Stomach smooth muscle (tissue), 2 donors: ENCODE measurements at regions not wholly inside any gene's neighbourhood (a gene's known extent, or its start where the extent isn't known, plus 50 kb on each side); places are given as distances from the start of the nearest gene placed in this dataset.
A peak's percentile ranks its signal among the peaks of the same experiment; 100 is the strongest.

Experiments used
- H3K27ac ChIP-seq: one replicate; pipeline ENCODE4 v1.7.0; 2013; ENCODE audit warnings: mild to moderate bottlenecking, low read length, inconsistent platforms
- H3K27me3 ChIP-seq, 2 donors: one replicate each; pipeline ENCODE4 v1.7.0; 2013; ENCODE audit warnings: low read length in 2 of 2; ENCODE audit not compliant: insufficient read depth in 2 of 2, control insufficient read depth in 1 of 2
- H3K36me3 ChIP-seq, 2 donors: one replicate each; pipeline ENCODE4 v1.7.0; 2013; ENCODE audit warnings: low read length in 2 of 2; ENCODE audit not compliant: control insufficient read depth in 2 of 2, insufficient read depth in 2 of 2
- H3K4me1 ChIP-seq: one replicate; pipeline ENCODE4 v1.7.0; 2013; ENCODE audit warnings: low read length; ENCODE audit not compliant: control insufficient read depth, insufficient read depth
- H3K4me3 ChIP-seq, 2 donors: one replicate each; pipeline ENCODE4 v1.7.0; 2013; ENCODE audit warnings: low read length in 2 of 2
- H3K9ac ChIP-seq, 2 donors: one replicate each; pipeline ENCODE4 v1.7.0; 2013; ENCODE audit warnings: low read length in 2 of 2, mild to moderate bottlenecking in 1 of 2
- H3K9me3 ChIP-seq, 2 donors: one replicate each; pipeline ENCODE4 v1.7.0; 2013; ENCODE audit warnings: low read length in 2 of 2; ENCODE audit not compliant: control insufficient read depth in 2 of 2
- donor health status: healthy.
- donor health status: Pancreatic carcinoma.

DNA sequence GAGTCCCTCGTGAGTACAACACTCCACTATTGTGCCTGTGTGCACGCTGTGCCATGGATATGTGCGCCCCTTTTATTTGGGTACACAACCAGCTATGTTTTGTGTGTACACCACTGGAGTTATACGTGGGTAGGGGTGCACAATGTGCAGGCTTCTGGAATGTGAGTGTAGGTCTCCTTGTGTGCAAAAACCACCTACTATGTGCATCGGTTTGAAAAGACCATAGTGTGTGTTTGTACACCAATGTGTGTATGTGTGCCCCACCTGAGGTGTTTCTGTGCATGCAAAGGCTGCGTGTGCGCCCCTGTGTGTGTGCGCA lies 86.4 kb upstream of the ALDH1L1 start:
- Histone ChIP-seq H3K4me3 (peak overlapping the region in 1 of 2 donors; percentile 70), H3K36me3 (no peaks in the 10 kb centered on the region), H3K27ac (peak overlapping the region; percentile 91), H3K9ac (peak overlapping the region in 1 of 2 donors; percentile 61), H3K27me3 (no peaks in the 10 kb centered on the region), H3K4me1 (peaks cover 35% of the 10 kb centered on the region), H3K9me3 (no peaks in the 10 kb centered on the region)

DNA sequence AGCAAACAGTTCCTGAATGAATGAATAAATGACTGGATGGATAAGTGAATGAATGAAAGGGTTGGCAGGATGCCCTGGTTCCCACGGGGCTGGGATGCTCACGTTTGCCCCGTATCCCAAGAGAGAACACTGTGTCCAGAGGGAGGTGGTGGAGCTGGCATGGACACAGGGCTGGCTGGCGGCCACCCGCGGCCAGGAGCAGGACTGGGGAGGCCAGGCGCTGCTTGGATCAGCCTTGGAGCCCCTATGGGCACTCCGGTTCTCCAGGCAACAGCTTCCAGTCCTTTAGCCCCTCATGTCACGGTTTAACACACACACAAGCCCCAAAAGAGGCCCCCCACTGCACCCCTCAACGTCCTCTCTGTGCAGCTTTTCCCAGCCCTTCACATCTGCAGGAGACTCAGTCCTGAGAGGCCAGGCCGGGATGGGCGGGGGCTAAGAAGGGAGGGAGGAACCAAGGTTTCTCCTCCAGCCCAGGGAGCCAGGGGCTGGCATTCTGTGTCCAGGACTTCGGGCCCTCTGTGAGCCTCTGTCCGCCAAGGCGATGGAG lies 86.0 kb upstream of the ALDH1L1 start:
- peak overlapping the region; percentile 91 for H3K27ac ChIP-seq

GRCh38 chr3:126264952-126265351 lies 84.6 kb upstream of the ALDH1L1 start:
- no peak overlapping the region for H3K27ac ChIP-seq
- no peaks in the 10 kb centered on the region for H3K36me3 ChIP-seq
- H3K4me1 ChIP-seq, result peaks cover 27% of the 10 kb centered on the region
- H3K9me3 ChIP-seq, result no peaks in the 10 kb centered on the region
- H3K9ac ChIP-seq, result no peak overlapping the region
- no peak overlapping the region for H3K4me3 ChIP-seq
- no peaks in the 10 kb centered on the region for H3K27me3 ChIP-seq

More for the DNA sequence above, 86.0 kb upstream of the ALDH1L1 start:
- Histone ChIP-seq H3K4me1 (peaks cover 35% of the 10 kb centered on the region), H3K27me3 (no peaks in the 10 kb centered on the region), H3K9ac (no peak overlapping the region), H3K4me3 (no peak overlapping the region), H3K36me3 (no peaks in the 10 kb centered on the region), H3K9me3 (no peaks in the 10 kb centered on the region)

GRCh38 chr3:126264381-126264780 lies 84.0 kb upstream of the ALDH1L1 start:
- no peaks in the 10 kb centered on the region for H3K27me3 ChIP-seq
- no peak overlapping the region for H3K4me3 ChIP-seq
- H3K36me3 ChIP-seq, result no peaks in the 10 kb centered on the region
- H3K27ac ChIP-seq, result no peak overlapping the region
- H3K9me3 ChIP-seq, result no peaks in the 10 kb centered on the region
- H3K4me1 ChIP-seq, result peaks cover 28% of the 10 kb centered on the region
- no peak overlapping the region for H3K9ac ChIP-seq

DNA sequence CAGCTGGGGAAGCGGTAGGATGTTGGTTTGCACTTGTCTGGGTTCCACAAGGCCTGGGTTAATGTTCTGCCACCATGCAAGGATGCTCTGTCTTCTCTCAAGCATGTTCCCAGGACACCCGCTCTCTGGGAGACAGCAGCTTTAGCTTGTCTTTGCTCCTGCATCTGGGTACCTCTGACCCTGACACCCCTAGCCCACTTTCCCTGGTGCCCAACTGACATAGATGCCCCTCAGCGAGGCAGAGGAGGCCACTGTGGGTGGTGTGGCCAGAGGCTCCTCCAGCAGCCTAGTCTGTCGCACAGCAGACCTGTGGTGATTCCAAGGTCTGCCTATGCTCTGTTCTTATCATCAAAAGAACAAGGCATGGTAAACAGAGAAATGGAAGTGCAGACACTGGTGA lies 83.6 kb upstream of the ALDH1L1 start:
- H3K4me3 ChIP-seq, result no peak overlapping the region
- no peak overlapping the region for H3K9ac ChIP-seq
- H3K36me3 ChIP-seq, result no peaks in the 10 kb centered on the region
- no peak overlapping the region for H3K27ac ChIP-seq
- H3K9me3 ChIP-seq, result no peaks in the 10 kb centered on the region
- H3K4me1 ChIP-seq, result peaks cover 29% of the 10 kb centered on the region
- H3K27me3 ChIP-seq, result no peaks in the 10 kb centered on the region

DNA sequence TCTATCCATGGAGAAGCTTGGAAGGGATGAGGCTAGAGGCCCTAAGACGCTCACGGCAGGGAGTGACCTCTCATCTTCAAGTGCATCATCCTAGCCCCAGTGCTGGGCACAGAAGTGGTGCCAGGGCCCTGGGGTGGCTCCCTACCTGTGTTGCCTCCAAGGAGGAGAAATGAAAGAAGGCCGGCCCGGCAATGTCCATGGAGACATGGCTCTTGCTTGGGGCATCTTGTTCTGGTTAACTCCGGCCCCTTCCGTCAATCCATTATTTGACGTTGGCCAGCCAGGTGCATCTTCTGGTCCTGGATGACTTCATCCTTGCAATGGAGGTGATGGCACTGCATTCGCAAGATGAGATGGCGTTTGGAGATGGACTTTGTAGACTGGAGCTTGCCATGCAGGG lies 83.2 kb upstream of the ALDH1L1 start:
- Histone ChIP-seq H3K27ac (no peak overlapping the region), H3K36me3 (no peaks in the 10 kb centered on the region), H3K9ac (no peak overlapping the region), H3K4me3 (no peak overlapping the region), H3K4me1 (peaks cover 28% of the 10 kb centered on the region), H3K27me3 (no peaks in the 10 kb centered on the region), H3K9me3 (no peaks in the 10 kb centered on the region)

- H3K4me1 ChIP-seq, result peaks cover 18% of the 10 kb centered on the region
- H3K9ac ChIP-seq, result no peak overlapping the region
- H3K9me3 ChIP-seq, result no peaks in the 10 kb centered on the region
- H3K36me3 ChIP-seq, result no peaks in the 10 kb centered on the region
- no peaks in the 10 kb centered on the region for H3K27me3 ChIP-seq
- no peak overlapping the region for H3K4me3 ChIP-seq
- H3K27ac ChIP-seq, result no peak overlapping the region
Observed at GRCh38 chr3:126262227-126262626, 81.8 kb upstream of the ALDH1L1 start.

DNA sequence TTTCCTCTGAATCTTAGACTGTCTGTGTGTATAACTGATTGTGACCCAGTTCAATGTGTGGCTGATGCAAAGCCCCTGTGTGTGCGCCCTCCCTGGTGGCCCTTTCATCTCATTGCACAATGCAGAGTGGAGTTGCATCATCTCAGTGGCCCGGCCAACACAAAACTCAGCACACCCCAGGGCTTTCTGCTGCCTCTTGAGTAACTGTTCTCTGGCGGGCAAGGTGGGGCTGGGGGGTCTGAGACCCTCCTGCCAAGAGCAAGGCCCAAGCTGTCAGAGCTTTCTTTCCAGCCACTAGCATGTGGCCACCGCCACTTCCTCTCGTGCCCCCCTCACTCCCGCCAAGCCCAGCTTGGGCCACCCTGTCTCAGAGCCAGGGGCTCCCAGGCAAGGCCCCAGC lies 80.7 kb upstream of the ALDH1L1 start:
- Histone ChIP-seq H3K4me3 (no peak overlapping the region), H3K9ac (no peak overlapping the region), H3K9me3 (no peaks in the 10 kb centered on the region), H3K27ac (no peak overlapping the region), H3K36me3 (no peaks in the 10 kb centered on the region), H3K4me1 (peaks cover 6% of the 10 kb centered on the region), H3K27me3 (no peaks in the 10 kb centered on the region)

GRCh38 chr3:126259411-126260391 lies 79.3 kb upstream of the ALDH1L1 start:
- Histone ChIP-seq H3K4me1 (peaks cover 5% of the 10 kb centered on the region), H3K4me3 (peak overlapping the region in 1 of 2 donors; percentile 67), H3K9me3 (no peaks in the 10 kb centered on the region), H3K36me3 (no peaks in the 10 kb centered on the region), H3K27ac (peak overlapping the region; percentile 53), H3K9ac (peak overlapping the region in 1 of 2 donors; percentile 71), H3K27me3 (no peaks in the 10 kb centered on the region)

GRCh38 chr3:126258670-126259069 lies 78.3 kb upstream of the ALDH1L1 start:
- H3K9me3 ChIP-seq, result no peaks in the 10 kb centered on the region
- H3K4me1 ChIP-seq, result peaks cover 5% of the 10 kb centered on the region
- no peaks in the 10 kb centered on the region for H3K36me3 ChIP-seq
- H3K9ac ChIP-seq, result no peak overlapping the region
- no peaks in the 10 kb centered on the region for H3K27me3 ChIP-seq
- no peak overlapping the region for H3K4me3 ChIP-seq
- H3K27ac ChIP-seq, result no peak overlapping the region

DNA sequence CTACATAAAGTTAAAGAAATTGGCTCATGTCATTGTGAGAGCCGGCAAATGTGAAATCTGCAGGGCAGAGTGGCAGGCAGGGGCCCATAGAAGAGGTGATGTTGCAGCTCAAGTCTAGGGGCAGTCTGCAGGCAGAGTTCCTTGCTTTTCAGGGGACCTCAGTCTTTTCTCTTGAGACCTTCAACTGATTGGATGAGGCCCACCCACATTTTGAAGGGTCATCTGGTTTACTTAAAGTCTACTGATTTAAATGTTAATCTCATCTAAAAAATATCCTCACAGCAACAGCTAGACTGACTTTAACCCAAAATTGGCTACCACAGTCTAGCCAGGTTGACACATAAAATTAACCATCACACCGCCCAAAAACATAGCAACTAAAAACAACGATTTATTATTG lies 77.6 kb upstream of the ALDH1L1 start:
- Histone ChIP-seq H3K36me3 (no peaks in the 10 kb centered on the region), H3K27ac (no peak overlapping the region), H3K27me3 (no peaks in the 10 kb centered on the region), H3K4me1 (peaks cover 5% of the 10 kb centered on the region), H3K4me3 (no peak overlapping the region), H3K9me3 (no peaks in the 10 kb centered on the region), H3K9ac (no peak overlapping the region)
